Hepatocyte (in vitro differentiated cells): ENCODE measurements at regions not wholly inside any gene's neighbourhood (a gene's known extent, or its start where the extent isn't known, plus 50 kb on each side); places are given as distances from the start of the nearest gene placed in this dataset.

Experiments
- DNase-seq: peaks from one replicate; pipeline ENCODE4 v3.0.0-alpha.2; 2016; ENCODE audit warnings: low spot score
- H2AFZ ChIP-seq: fragments of 200-600 bp; sonication (generic); 2 replicates; pipeline ENCODE4 v1.6.0; 2016; ENCODE audit warnings: antibody characterized with exemption, mild to moderate bottlenecking
- H3K27ac ChIP-seq: fragments of 200-600 bp; sonication (generic); 2 replicates; pipeline ENCODE4 v1.5.1; 2016; ENCODE audit warnings: mild to moderate bottlenecking
- H3K27me3 ChIP-seq: fragments of 200-600 bp; sonication (generic); 2 replicates; pipeline ENCODE4 v1.6.1; 2016
- H3K36me3 ChIP-seq: fragments of 200-600 bp; sonication (generic); replicated peaks from 2 replicates; pipeline ENCODE4 v1.5.1; 2016; ENCODE audit warnings: low read depth; ENCODE audit not compliant: insufficient read depth
- H3K4me1 ChIP-seq: fragments of 200-600 bp; sonication (generic); 2 replicates; pipeline ENCODE4 v1.5.1; 2016; ENCODE audit warnings: mild to moderate bottlenecking, moderate library complexity; ENCODE audit not compliant: insufficient read depth
- H3K4me2 ChIP-seq: fragments of 200-600 bp; sonication (generic); 2 replicates; pipeline ENCODE4 v1.6.0; 2016
- H3K4me3 ChIP-seq: fragments of 200-600 bp; sonication (generic); 2 replicates; pipeline ENCODE4 v1.5.1; 2016; ENCODE audit warnings: mild to moderate bottlenecking
- H3K79me2 ChIP-seq: fragments of 200-600 bp; sonication (generic); 2 replicates; pipeline ENCODE4 v1.6.0; 2017; ENCODE audit warnings: mild to moderate bottlenecking
- H3K9me2 ChIP-seq: fragments of 200-600 bp; sonication (generic); replicated peaks from 2 replicates; pipeline ENCODE4 v1.6.0; 2017; ENCODE audit warnings: mild to moderate bottlenecking; ENCODE audit not compliant: insufficient read depth
- H3K9me3 ChIP-seq: fragments of 200-600 bp; sonication (generic); 2 replicates; pipeline ENCODE4 v1.5.1; 2016; ENCODE audit warnings: low read depth, mild to moderate bottlenecking
- H4K20me1 ChIP-seq: fragments of 200-600 bp; sonication (generic); 2 replicates; pipeline ENCODE4 v1.6.0; 2016; ENCODE audit warnings: mild to moderate bottlenecking; ENCODE audit not compliant: insufficient read depth, poor library complexity, severe bottlenecking
- EZH2 ChIP-seq: fragments of 200-600 bp; sonication (generic); IDR thresholded peaks from 2 replicates; pipeline ENCODE4 v1.6.1; 2016; ENCODE audit warnings: antibody characterized with exemption, mild to moderate bottlenecking, borderline replicate concordance
- EZH2phosphoT487 ChIP-seq: fragments of 200-600 bp; sonication (generic); IDR thresholded peaks from one replicate; pipeline ENCODE4 v1.6.1; 2018; ENCODE audit warnings: antibody characterized with exemption, mild to moderate bottlenecking, low read depth, moderate library complexity; ENCODE audit not compliant: unreplicated experiment, severe bottlenecking
- WGBS: methylation state at CpG from one replicate; pipeline ENCODE4 v1.1.6; 2016; ENCODE audit warnings: low lambda C conversion rate; ENCODE audit errors: missing lambda C conversion rate; 5-methylcytosine and 5-hydroxymethylcytosine counted together
- TF ChIP-seq, protein P1 (sequence below): fragments of 200-600 bp; sonication (generic); IDR thresholded peaks from 2 replicates; pipeline ENCODE4 v1.5.1; 2016; ENCODE audit warnings: antibody characterized with exemption, mild to moderate bottlenecking; ENCODE audit not compliant: poor library complexity

- WGBS: 72% methylated on average over 3 of the region's 3 CpGs
- peak overlapping the region; percentile 44 for H3K27ac ChIP-seq
Measured at GRCh38 chr1:94597701-94598100, 56.1 kb upstream of the F3 start.

GRCh38 chr1:94596260-94596659 is 54.7 kb upstream of the F3 start:
- no peak overlapping the region for H3K27ac ChIP-seq
- H3K27me3 ChIP-seq: no peaks in the 10 kb centered on the region
- H2AFZ ChIP-seq: no peak overlapping the region
- no peak overlapping the region for H3K4me3 ChIP-seq
- no peaks in the 10 kb centered on the region for H3K79me2 ChIP-seq
- no peaks in the 10 kb centered on the region for H3K9me3 ChIP-seq
- H4K20me1 ChIP-seq: no peaks in the 10 kb centered on the region
- H3K4me1 ChIP-seq: peaks cover 19% of the 10 kb centered on the region
- TF ChIP-seq EZH2 (no peak), EZH2phosphoT487 (no peak)
- TF ChIP-seq, protein P1, sequence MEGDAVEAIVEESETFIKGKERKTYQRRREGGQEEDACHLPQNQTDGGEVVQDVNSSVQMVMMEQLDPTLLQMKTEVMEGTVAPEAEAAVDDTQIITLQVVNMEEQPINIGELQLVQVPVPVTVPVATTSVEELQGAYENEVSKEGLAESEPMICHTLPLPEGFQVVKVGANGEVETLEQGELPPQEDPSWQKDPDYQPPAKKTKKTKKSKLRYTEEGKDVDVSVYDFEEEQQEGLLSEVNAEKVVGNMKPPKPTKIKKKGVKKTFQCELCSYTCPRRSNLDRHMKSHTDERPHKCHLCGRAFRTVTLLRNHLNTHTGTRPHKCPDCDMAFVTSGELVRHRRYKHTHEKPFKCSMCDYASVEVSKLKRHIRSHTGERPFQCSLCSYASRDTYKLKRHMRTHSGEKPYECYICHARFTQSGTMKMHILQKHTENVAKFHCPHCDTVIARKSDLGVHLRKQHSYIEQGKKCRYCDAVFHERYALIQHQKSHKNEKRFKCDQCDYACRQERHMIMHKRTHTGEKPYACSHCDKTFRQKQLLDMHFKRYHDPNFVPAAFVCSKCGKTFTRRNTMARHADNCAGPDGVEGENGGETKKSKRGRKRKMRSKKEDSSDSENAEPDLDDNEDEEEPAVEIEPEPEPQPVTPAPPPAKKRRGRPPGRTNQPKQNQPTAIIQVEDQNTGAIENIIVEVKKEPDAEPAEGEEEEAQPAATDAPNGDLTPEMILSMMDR: no peak
- H3K36me3 ChIP-seq: no peaks in the 10 kb centered on the region
- H3K4me2 ChIP-seq: no peak overlapping the region
- no peak for DNase-seq
- no peaks in the 10 kb centered on the region for H3K9me2 ChIP-seq
- WGBS: 92% methylated on average over 3 of the region's 3 CpGs

More at GRCh38 chr1:94597701-94598100, 56.1 kb upstream of the F3 start:
- H3K4me1 ChIP-seq: peaks cover 29% of the 10 kb centered on the region
- no peaks in the 10 kb centered on the region for H3K9me2 ChIP-seq
- H3K79me2 ChIP-seq: no peaks in the 10 kb centered on the region
- H3K4me3 ChIP-seq: no peak overlapping the region
- no peaks in the 10 kb centered on the region for H3K27me3 ChIP-seq
- TF ChIP-seq, protein P1: no peak
- no peak for TF ChIP-seq EZH2phosphoT487
- no peak for TF ChIP-seq EZH2
- no peak for DNase-seq
- no peaks in the 10 kb centered on the region for H3K9me3 ChIP-seq
- H4K20me1 ChIP-seq: no peaks in the 10 kb centered on the region
- H2AFZ ChIP-seq: no peak overlapping the region
- no peaks in the 10 kb centered on the region for H3K36me3 ChIP-seq
- H3K4me2 ChIP-seq: no peak overlapping the region

- WGBS: 59% methylated on average over 5 of the region's 5 CpGs
- H3K27ac ChIP-seq: peak overlapping the region; percentile 40
- no peaks in the 10 kb centered on the region for H3K27me3 ChIP-seq
- no peak overlapping the region for H3K4me3 ChIP-seq
- H4K20me1 ChIP-seq: no peaks in the 10 kb centered on the region
- no peaks in the 10 kb centered on the region for H3K9me3 ChIP-seq
- H3K4me2 ChIP-seq: no peak overlapping the region
- no peaks in the 10 kb centered on the region for H3K79me2 ChIP-seq
- H3K36me3 ChIP-seq: no peaks in the 10 kb centered on the region
- DNase-seq: no peak
- H2AFZ ChIP-seq: no peak overlapping the region
- no peak for TF ChIP-seq EZH2phosphoT487
- TF ChIP-seq EZH2: no peak
- TF ChIP-seq, protein P1: no peak
- H3K9me2 ChIP-seq: no peaks in the 10 kb centered on the region
- peaks cover 17% of the 10 kb centered on the region for H3K4me1 ChIP-seq
Measured at GRCh38 chr1:94595658-94596057, 54.1 kb upstream of the F3 start.

DNA sequence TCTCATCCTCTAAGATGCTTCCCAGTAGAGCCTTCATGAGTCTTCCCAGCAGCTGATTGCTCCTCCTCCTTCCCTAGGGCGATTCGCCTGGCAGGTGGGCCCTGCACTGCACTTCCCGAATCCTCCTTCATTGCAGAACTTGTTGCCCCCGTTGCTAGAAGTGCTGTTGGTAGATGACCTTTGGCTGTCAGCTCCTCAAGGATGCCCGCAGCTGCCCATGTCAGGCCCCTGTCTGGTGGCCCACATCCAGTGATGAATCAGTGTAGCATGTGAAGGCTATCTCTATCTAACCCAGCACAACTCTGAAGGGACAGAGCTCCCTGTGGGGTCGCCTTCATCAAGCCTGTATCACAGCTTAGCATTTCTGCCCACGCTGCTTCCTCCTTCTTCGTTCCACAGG is 52.1 kb upstream of the F3 start:
- Histone ChIP-seq H3K9me3 (no peaks in the 10 kb centered on the region), H3K4me1 (peaks cover 27% of the 10 kb centered on the region), H3K4me2 (no peak overlapping the region), H3K27ac (no peak overlapping the region), H2AFZ (no peak overlapping the region), H4K20me1 (no peaks in the 10 kb centered on the region), H3K4me3 (no peak overlapping the region), H3K9me2 (no peaks in the 10 kb centered on the region), H3K36me3 (no peaks in the 10 kb centered on the region), H3K27me3 (no peaks in the 10 kb centered on the region), H3K79me2 (no peaks in the 10 kb centered on the region)
- no peak for TF ChIP-seq EZH2
- TF ChIP-seq, protein P1: no peak
- no peak for TF ChIP-seq EZH2phosphoT487
- no peak for DNase-seq
- 90% methylated on average over 8 of the region's 8 CpGs for WGBS
